GM19328 (cell line): ENCODE measurements at regions not wholly inside any gene's neighbourhood (a gene's known extent, or its start where the extent isn't known, plus 50 kb on each side); places are given as distances from the start of the nearest gene placed in this dataset.
A peak's percentile ranks its signal among the peaks of the same experiment; 100 is the strongest.
"Not testable (repeated sequence)": the region's sequence is repeated elsewhere in the genome, so short reads cannot be mapped to it uniquely, and the experiment has no call there.

Experiments
- ATAC-seq: cut with Tn5 transposase; IDR thresholded peaks from one replicate; pipeline ENCODE4 v1.9.1; 2021; ENCODE audit warnings: mild to moderate bottlenecking, moderate library complexity; ENCODE audit not compliant: unreplicated experiment

DNA sequence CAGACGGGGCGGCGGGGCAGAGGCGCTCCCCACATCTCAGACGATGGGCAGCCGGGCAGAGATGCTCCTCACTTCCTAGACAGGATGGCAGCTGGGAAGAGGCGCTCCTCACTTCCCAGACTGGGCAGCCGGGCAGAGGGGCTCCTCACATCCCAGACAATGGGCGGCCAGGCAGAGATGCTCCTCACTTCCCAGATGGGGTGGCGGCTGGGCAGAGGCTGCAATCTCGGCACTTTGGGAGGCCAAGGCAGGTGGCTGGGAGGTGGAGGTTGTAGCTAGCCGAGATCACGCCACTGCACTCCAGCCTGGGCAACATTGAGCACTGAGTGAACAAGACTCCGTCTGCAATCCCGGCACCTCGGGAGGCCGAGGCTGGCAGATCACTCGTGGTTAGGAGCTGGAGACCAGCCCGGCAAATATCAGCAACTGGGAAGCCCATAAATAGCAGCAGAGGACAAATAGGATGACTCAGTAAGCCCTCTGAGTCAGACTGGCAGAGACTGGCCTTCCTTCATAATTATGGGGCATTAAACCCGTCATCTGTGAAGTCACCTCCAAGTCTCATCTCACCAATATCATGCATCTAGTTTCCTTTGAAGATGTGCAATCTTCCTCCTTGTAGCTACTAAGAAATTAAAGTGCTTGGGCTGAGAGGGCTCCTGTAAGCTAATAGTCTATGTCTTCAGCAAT, 337.3 kb downstream of the GOLGA6L6 start:
- not testable (repeated sequence) for ATAC-seq

DNA sequence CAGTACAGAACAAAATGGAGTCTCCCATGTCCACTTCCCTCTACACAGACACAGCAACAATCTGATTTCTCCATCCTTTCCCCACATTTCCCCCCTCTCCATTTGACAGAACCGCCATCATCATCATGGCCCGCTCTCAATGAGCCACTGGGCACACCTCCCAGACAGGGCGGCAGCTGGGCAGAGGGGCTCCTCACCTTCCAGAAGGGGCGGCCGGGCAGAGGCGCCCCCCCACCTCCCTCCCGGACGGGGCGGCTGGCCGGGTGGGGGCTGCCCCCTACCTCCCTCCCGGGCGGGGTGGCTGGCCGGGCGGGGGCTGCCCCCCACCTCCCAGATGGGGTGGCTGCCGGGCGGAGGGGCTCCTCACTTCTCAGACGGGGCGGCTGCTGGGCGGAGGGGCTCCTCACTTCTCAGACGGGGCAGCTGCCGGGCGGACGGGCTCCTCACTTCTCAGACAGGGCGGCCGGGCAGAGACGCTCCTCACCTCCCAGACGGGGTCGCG, 337.9 kb downstream of the GOLGA6L6 start:
- not testable (repeated sequence) for ATAC-seq

DNA sequence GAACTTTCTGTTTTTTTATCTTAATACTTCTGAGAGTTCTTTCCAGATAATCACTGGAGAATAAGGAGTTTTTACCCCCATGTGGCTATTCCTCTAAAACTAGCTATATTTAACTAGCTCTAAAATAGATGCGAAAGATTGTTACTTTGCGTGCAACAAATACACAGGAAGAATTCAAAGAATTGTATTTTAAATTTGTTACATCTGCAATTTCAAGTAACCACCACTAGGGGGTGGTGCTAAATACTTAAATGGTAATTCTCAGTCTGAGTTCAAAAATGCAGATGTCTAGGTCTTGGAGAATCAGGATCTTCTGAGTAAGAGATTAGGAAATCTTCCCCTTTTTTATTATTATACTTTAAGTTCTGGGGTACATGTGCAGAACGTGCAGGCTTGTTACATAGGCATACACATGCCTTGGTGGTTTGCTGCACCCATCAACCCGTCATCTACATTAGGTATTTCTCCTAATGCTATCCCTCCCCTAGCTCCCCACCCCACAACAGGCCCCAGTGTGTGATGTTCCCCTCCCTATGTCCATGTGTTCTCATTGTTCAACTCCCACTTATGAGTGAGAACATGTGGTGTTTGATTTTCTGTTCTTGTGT, 346.9 kb downstream of the GOLGA6L6 start:
- ATAC-seq: not testable (repeated sequence)

DNA sequence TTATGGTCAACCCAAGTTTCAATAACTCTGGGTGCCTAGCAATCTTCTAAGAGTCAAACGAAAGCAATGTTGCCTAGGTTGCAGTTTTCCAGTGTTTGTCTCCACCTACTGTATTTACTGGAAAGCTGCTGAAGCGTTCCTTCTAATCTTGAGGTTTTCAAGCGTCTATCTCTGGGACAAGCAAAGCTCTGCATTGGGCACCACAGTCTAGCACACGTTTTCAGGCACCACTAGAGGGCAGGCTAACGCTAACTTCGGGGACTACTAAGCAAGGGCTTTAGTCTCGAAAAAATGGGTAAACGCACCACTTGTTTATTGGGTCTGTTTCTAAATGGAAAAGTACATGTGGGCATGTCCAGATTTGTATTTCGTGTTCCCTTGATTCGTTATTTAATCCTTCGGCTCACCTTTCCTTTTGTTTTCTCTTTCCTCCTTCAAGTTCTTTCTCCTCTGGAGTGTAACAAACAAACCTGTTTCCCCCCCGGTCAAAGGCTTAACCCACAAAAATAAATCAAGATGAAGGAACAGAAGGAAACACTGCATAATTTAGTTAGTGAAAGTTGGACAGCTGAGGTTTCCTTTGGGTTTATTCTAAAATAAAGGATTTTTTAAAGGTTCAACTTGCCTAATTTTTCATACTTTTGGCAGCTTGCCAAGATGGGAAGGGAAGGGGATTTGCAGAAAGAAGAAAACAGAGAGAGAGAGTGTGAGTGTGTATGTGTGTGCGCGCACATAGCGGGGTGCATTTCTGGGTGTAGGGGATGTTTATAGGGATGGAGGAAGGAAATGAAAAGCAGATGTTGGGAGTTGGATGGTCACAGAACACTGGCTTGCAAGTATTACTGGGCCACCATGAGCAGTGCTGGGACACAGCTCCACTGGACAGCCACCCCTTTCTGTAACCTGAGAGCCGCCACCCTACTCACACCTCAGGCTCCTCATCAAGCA, 348.3 kb downstream of the GOLGA6L6 start:
- peak; percentile 81 for ATAC-seq

DNA sequence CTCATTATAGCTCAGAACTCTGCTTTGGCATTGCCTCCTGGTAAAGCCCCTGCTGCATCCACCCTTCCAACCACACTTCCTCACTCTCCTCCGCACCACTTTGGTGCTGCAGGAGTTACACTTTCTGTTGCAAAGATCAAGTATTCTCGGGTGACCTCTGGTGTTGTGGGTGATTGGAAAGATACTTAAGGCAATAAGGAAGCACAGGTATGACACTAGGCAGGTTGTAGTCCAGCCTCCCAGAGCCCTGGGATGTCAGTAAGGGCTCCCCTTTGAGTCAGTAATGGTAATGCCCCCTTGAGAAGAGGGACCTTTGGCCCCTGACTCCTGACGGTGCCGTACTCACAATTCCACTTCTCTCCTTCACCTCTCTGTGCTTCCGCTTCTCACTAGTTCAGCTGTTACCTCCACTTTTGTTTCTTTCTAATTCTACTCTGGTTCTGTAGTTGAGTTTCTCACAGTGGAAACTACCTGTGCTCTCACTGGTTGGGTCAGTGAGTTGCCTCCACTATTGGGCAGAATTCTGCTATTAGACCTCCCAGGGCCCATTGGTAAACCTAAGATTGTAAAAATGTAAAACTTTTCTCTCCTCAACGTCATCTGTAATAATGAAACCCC, 350.0 kb downstream of the GOLGA6L6 start:
- not testable (repeated sequence) for ATAC-seq

DNA sequence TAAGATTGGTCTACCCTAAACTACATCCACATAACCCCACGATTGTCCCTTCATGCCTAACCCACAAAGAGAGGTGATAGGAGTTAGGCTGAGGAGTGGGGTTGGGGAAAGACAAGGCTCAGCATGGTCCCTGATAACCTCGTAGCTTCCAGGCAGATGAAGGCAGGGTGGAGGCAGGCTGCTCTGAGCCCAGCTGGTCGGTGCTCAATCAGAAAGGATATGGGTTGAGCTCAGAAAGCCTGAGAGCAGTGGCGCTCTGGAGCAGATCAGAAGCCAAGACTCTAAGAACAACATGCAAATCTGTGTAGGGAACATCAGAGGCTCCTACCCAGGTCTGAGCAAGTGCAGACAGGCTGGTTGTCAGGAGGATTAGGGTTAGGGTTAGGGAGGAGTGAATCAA, 353.0 kb downstream of the GOLGA6L6 start:
- not testable (repeated sequence) for ATAC-seq

DNA sequence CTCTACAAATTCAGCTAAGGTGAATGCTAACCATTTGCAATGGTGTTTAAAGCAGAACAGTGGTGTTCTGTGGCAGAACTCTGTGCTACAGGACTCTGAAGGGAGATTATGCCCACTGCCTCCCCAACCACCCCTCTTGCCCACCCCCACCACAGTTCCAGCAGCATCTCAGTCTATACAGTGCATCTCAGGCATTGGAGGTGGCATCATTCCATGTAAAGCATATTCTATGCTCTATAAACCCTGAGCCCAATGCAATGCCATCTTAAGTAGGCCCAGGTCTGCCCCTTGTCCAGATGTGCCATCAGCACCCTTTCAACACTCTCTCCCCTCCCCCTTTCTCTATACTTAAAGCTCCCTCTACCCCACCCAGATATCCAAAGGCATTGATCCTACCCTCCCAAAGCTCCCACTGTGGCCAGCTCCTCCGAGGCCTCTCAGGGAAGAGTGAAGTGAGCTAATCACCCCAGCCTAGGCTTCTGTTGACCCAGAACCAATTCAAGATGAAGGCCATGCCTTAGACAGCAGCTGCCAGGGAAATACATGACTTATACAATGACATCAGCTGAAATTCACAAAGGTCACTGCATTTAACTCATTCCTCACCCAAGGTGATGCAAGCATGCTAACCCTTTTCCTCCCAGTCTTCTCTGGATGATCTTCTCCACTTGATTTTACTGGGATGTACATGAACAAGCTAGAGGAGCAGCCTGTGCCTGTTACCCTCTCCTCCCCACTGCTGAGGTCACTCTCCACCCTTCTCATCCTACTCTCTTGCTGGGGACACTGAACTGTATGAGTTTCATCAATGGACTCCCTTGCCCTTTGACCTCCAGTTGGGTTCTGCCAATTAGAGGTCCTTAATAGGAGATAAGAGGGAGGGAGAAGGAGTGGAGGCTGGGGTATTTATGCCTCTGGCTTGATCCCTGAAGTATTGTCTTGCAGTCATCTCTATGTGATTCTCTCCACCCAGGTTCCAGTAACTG, 353.9 kb downstream of the GOLGA6L6 start:
- not testable (repeated sequence) for ATAC-seq

DNA sequence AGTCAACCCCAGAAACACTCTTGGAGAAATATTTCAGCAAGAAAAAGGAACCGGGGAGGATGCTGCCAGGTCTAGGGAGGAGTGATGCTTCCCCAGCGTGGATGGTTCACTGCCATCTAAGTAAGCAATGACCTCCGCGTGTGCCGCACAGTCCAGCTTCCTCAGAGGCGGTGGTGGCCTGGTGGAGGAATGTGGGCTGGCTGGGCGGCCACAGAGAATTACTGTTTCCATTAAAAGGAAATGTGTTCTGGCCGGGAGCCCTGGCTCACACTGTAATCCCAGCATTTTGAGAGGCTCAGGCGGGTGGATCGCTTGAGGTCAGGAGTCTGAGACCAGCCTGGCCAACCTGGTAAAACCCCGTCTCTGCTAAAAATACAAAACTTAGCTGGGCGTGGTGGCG, 356.7 kb downstream of the GOLGA6L6 start:
- not testable (repeated sequence) for ATAC-seq

DNA sequence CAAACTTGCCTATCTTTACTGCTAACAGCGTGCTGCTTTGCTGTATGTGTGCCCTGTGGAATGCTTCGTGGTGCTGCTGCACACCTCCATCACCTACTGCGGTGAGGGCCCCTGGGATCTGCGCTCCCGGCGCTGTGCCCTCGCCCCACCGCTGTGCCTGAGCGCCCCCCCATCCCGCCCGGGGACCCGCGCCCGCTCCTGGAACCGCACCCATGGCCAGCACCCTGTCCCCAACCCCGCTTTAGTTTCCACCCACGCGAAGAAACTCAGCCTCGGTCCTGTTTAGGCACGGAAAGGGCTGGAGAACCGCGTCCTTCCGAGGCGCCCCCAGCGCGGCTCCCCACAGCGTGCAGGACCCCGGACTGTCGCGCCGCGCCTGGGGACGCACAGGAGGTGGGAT, 373.4 kb downstream of the GOLGA6L6 start:
- ATAC-seq: not testable (repeated sequence)

DNA sequence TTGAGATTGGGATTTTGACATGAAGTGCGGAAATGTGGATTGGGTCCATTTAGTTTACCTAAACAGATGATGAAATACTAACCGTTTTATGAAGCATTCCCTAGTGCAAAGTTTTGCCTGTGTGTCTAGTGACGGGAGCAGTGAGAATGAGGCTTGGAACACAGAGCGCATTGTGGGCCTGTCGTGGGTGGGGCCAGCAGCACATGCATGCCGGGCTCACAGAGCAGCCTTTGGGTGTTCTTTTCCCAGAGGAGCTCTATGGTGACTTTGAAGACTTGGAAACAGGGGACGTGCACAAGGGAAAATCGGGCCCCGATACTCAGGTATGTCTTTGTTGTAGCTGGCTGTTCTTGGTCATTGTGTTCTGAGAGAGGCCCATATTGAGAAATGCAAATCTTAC, 388.1 kb downstream of the GOLGA6L6 start:
- not testable (repeated sequence) for ATAC-seq

DNA sequence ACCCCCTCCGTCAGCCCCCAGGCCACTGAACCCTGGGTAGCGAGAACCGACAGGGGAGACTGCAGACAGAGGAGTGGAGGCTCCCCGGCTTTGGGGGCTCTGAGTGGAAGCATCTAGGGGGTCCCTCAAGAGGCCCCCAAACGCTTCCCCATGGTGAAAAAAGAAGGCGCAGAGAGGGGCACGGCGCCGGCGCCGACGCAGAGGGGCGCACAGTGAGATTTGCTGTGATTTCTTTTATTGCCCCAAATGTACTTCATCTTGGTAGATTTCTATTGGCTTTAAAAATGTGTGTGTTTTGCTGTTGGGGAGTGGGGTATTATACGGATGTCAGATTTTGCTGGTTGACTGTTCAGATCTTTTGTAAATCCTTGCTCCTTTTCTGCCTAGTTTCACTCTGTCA, 392.9 kb downstream of the GOLGA6L6 start:
- not testable (repeated sequence) for ATAC-seq

DNA sequence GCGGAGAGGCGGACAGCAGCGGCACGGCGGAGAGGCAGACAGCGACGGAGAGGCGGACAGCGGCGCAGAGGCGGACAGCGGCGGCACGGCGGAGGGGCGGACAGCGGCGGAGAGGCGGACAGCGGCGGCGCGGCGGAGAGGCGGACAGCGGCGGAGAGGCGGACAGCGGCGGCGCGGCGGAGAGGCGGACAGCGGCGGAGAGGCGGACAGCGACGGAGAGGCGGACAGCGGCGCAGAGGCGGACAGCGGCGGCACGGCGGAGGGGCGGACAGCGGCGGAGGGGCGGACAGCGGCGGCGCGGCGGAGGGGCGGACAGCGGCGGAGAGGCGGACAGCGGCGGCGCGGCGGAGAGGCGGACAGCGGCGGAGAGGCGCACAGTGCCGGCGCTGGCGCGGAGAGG, 393.6 kb downstream of the GOLGA6L6 start:
- not testable (repeated sequence) for ATAC-seq

DNA sequence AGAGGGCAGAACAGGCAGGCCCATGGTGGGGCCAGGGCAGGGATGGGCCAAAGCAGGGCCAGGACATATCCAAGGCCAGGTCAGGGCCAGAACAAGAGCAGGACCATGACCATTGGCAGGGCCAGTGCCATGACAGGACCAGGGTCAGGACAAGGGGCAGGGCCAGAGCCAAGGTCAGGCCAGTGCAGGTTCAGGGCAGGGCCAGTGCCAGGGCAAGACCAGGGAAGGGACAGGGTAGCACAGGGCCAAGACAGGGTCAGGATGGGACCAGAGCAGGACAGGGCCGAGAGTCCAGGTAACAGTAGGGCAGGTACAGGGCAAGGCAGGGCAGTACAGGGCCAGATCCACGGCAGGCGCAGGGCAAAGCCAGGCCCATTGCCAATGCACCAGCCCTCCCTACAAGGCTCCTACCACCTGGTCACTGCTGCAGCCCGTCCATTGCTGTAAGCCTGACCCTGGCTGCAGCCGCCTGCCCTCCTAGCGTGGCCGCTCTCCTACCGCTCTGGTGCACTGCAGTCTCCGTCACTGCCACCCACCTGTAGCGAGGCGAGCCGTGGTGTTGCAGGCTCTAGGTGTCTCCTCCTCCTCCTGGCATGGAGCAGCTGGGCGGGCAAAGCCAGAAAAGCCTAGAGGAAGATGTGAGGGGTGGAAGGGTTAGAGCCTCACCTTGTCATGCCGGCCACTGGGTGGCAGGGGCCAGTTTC, 397.1 kb downstream of the GOLGA6L6 start:
- ATAC-seq: not testable (repeated sequence)

DNA sequence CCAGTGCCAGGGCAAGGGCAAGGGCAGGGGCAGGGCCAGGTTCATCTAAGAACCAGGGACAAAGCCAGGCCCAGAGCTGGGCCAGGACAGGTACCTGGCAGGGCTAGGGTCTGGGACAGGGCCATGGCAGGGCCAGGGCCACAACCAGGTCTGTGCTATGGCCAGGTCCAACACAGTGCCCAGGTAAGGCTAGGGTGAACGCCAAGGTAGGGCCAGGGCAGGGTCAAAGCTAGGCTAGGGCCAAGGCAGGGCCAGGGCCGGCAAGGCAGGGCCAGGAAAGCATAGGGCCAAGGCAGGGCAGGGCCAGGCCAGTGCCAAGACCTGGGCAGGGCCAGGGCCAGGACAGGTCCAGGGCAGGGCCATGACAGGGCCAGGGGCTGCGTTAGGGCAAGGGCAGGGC, 398.7 kb downstream of the GOLGA6L6 start:
- not testable (repeated sequence) for ATAC-seq

DNA sequence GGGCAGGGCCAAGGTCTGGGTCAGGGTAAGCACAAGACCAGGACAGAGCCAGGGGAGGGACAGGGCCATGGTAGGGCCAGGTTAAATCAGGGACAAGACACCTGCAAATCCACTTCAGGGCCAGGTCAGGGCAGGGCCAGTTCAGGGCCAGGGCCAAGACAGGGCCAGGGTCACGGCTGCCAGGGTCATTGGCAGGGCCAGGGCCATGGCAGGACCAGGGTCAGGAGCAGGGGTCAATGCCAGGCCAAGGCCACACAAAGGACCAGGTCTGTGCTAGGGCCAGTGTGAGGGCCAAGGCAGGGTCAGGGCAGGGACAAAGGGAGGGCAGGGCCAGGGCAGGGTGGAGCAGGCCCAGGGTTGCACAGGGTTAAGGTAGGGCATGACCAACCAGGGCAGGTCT, 399.2 kb downstream of the GOLGA6L6 start:
- not testable (repeated sequence) for ATAC-seq

DNA sequence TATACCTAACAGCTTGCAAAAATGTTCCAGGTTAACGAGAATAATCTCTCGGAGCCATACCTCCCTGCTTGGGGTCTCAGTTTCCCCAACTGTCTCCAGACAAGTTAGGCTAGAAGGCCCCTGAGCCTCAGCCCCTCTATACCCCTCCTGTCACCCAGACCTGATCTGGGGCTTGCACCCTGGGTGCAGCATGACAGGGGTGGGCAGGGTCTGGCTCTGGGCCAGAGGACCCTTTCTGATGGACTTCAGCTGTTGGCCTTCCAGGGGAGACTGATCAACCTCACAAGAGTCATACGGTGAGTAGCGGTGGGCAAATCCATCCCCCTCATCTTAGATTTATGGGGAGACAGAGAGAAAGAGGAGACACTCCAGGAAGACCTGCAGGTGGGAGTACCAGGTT, 416.9 kb downstream of the GOLGA6L6 start:
- not testable (repeated sequence) for ATAC-seq

DNA sequence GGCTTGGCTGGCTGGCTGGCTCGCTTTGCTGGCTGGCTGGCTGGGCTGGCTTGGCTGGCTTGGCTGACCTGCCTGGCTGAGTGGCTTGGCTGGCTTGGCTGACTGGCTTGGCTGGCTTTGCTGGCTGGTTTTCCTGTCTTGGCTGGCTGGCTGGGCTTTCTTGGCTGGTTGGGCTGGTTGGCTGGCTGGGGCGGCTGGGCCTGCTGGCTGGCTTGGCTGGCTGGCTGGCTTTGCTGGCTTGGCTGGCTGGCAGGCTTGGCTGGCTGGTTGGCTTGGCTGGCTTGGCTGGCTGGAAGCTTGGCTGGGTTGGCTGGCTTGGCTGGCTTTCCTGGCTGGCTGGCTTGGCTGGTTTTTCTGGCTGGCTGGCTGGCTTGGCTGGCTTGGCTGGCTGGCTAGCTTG, 435.6 kb downstream of the GOLGA6L6 start:
- no peak for ATAC-seq

DNA sequence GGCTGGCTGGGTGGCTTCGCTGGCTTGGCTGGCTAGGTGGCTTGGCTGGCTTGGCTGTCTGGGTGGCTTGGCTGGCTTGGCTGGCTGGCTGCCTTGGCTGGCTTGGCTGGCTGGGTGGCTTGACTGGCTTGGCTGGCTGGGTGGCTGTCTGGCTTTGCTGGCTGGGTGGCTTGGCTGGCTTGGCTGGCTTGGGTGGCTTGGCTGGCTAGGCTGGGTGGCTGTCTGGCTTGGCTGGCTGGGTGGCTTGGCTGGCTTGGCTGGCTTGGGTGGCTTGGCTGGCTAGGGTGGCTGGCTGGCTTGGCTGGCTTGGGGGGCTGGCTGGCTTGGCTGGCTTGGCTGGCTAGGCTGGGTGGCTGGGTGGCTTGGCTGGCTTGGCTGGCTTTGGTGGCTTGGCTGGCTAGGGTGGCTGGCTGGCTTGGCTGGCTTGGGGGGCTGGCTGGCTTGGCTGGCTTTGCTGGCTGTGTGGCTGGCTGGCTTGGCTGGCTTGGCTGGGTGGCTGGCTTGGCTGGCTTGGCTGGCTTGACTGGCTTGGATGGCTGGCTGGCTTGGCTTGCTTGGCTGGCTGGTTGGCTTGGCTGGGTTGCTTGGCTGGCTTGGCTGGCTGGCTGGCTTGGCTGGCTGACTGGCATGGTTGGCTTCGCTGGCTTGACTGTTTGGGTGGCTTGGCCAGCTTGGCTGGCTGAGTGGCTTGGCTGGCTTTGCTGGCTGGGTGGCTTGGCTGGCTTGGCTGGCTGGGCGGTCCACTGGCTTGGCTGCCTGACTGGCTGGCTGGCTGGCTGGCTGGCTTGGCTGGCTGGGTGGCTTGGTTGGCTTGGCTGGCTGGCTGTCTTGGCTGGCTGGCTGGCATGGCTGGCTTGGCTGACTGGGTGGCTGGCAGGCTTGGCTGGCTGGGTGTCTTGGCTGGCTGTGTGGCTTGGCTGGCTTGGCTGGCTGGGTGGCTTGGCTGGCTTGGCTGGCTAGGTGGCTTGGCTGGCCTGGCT, 436.3 kb downstream of the GOLGA6L6 start:
- ATAC-seq: not testable (repeated sequence)
